IMR-90 (cell line): ENCODE measurements at regions not wholly inside any gene's neighbourhood (a gene's known extent, or its start where the extent isn't known, plus 50 kb on each side); places are given as distances from the start of the nearest gene placed in this dataset.

Source experiments
- ATAC-seq: fragments of 200-7000 bp; cut with Tn5 transposase; 2 replicates; pipeline ENCODE4 v1.9.1; 2020; ENCODE audit warnings: low read depth, mild to moderate bottlenecking, moderate library complexity
- BruUV-seq: library from RNA; stranded (reverse); fragments of 400-500 nt; replicated peaks from 2 replicates; lab custom pipeline; 2021; lab: Mats Ljungman, UMichigan
- CTCF ChIA-PET: fragments of 300-600 bp; formaldehyde crosslinking; extraction: SDS; loops from one replicate; lab custom pipeline; 2021; ENCODE audit warnings: antibody characterized with exemption; lab: Yijun Ruan, JAX
- POLR2A ChIA-PET: fragments of 300-600 bp; sonication (Branson Sonifier 250); formaldehyde crosslinking; loops from one replicate; lab custom pipeline; 2022; ENCODE audit warnings: antibody characterized with exemption; ENCODE audit not compliant: unreplicated experiment; lab: Charles Lee
- DNase-seq: peaks from one replicate; pipeline ENCODE4 v3.0.0; 2013
- H2AFZ ChIP-seq: replicated peaks from 2 replicates; pipeline ENCODE3; 2013; ENCODE audit warnings: low read length, mild to moderate bottlenecking; ENCODE audit not compliant: poor library complexity
- H2AK5ac ChIP-seq: 2 replicates; pipeline ENCODE4 v1.6.1; 2013; ENCODE audit warnings: low read depth, low read length, inconsistent platforms
- H2AK9ac ChIP-seq: replicated peaks from 2 replicates; pipeline ENCODE3; 2013; ENCODE audit warnings: mild to moderate bottlenecking, low read depth, low read length, moderate library complexity; ENCODE audit not compliant: poor library complexity
- H2BK120ac ChIP-seq: 2 replicates; pipeline ENCODE4 v1.6.1; 2013; ENCODE audit warnings: low read depth, low read length, inconsistent platforms
- H2BK15ac ChIP-seq: 3 replicates; pipeline ENCODE4 v1.6.1; 2013; ENCODE audit warnings: low read depth, low read length, inconsistent platforms
- H2BK20ac ChIP-seq: 2 replicates; pipeline ENCODE4 v1.6.1; 2013; ENCODE audit warnings: low read depth, mild to moderate bottlenecking, inconsistent platforms, low read length, moderate library complexity
- H2BK5ac ChIP-seq: 2 replicates; pipeline ENCODE4 v1.6.1; 2013; ENCODE audit warnings: mild to moderate bottlenecking, low read depth, low read length, inconsistent platforms; ENCODE audit not compliant: poor library complexity, severe bottlenecking
- H3K14ac ChIP-seq: replicated peaks from 2 replicates; pipeline ENCODE4 v1.6.1; 2013; ENCODE audit warnings: low read depth, low read length, inconsistent platforms
- H3K18ac ChIP-seq: 2 replicates; pipeline ENCODE4 v1.6.1; 2013; ENCODE audit warnings: low read depth, low read length, control low read depth
- H3K23ac ChIP-seq: 2 replicates; pipeline ENCODE4 v1.6.1; 2013; ENCODE audit warnings: low read depth, low read length, inconsistent platforms
- H3K27ac ChIP-seq: 2 replicates; pipeline ENCODE4 v1.5.1; 2013; ENCODE audit warnings: mild to moderate bottlenecking, control low read depth, low read length; ENCODE audit not compliant: insufficient read depth
- H3K27me3 ChIP-seq: 2 replicates; pipeline ENCODE4 v1.6.1; 2013; ENCODE audit warnings: low read length; ENCODE audit not compliant: control insufficient read depth, insufficient read depth
- H3K36me3 ChIP-seq: 2 replicates; pipeline ENCODE4 v1.6.1; 2013; ENCODE audit warnings: low read length, mixed read lengths; ENCODE audit not compliant: control insufficient read depth, insufficient read depth
- H3K4ac ChIP-seq: 2 replicates; pipeline ENCODE4 v1.6.1; 2013; ENCODE audit warnings: low read depth, low read length, inconsistent platforms
- H3K4me1 ChIP-seq: 2 replicates; pipeline ENCODE4 v1.6.1; 2013; ENCODE audit warnings: low read length, mixed read lengths; ENCODE audit not compliant: control insufficient read depth, insufficient read depth
- H3K4me2 ChIP-seq: 2 replicates; pipeline ENCODE4 v1.6.1; 2013; ENCODE audit warnings: low read depth, mild to moderate bottlenecking, control low read depth, low read length, moderate library complexity
- H3K4me3 ChIP-seq: 2 replicates; pipeline ENCODE4 v1.5.1; 2013; ENCODE audit warnings: low read depth, mild to moderate bottlenecking, control low read depth, low read length, moderate library complexity; ENCODE audit not compliant: insufficient read depth
- H3K56ac ChIP-seq: 2 replicates; pipeline ENCODE4 v1.6.1; 2013; ENCODE audit warnings: low read length, inconsistent platforms; ENCODE audit not compliant: insufficient read depth; ENCODE audit errors: extremely low read depth
- H3K79me1 ChIP-seq, 2 experiments: 2 replicates each; pipeline ENCODE4 v1.6.1; 2013; ENCODE audit warnings: low read length in 2 of 2, inconsistent platforms in 1 of 2, low read depth in 1 of 2
- H3K9ac ChIP-seq: 2 replicates; pipeline ENCODE4 v1.6.1; 2013; ENCODE audit warnings: low read depth, low read length, control low read depth
- H3K9me1 ChIP-seq: 2 replicates; pipeline ENCODE4 v1.6.1; 2013; ENCODE audit warnings: low read length, inconsistent platforms; ENCODE audit not compliant: insufficient read depth
- H3K9me3 ChIP-seq: 2 replicates; pipeline ENCODE4 v1.6.1; 2013; ENCODE audit warnings: low read length; ENCODE audit not compliant: control insufficient read depth, insufficient read depth
- H4K20me1 ChIP-seq: 2 replicates; pipeline ENCODE4 v1.6.1; 2013; ENCODE audit warnings: low read length, inconsistent platforms; ENCODE audit not compliant: insufficient read depth
- H4K5ac ChIP-seq: 2 replicates; pipeline ENCODE4 v1.6.1; 2013; ENCODE audit warnings: mild to moderate bottlenecking, low read depth, low read length, control low read depth
- H4K8ac ChIP-seq, 2 experiments: 2 replicates each; pipeline ENCODE4 v1.6.1; 2013; ENCODE audit warnings: low read depth in 2 of 2, low read length in 2 of 2, control low read depth in 1 of 2, inconsistent platforms in 1 of 2
- H4K91ac ChIP-seq: 2 replicates; pipeline ENCODE4 v1.6.1; 2013; ENCODE audit warnings: low read depth, low read length, inconsistent platforms; ENCODE audit not compliant: insufficient read depth
- BHLHE40 ChIP-seq: fragments of 150-350 bp; IDR thresholded peaks from 2 replicates; pipeline ENCODE4 v1.6.1; 2016; ENCODE audit warnings: mild to moderate bottlenecking, low read depth, low read length
- CEBPB ChIP-seq: IDR thresholded peaks from 2 replicates; pipeline ENCODE4 v1.6.1; 2012; ENCODE audit warnings: low read depth, low read length, improper control_type of control experiment
- CHD1 ChIP-seq: IDR thresholded peaks from 2 replicates; pipeline ENCODE4 v1.6.1; 2012; ENCODE audit warnings: low read depth, low read length, improper control_type of control experiment
- FOS ChIP-seq: fragments of 150-350 bp; IDR thresholded peaks from 2 replicates; pipeline ENCODE4 v1.6.1; 2016; ENCODE audit warnings: low read depth, low read length
- MAFK ChIP-seq: IDR thresholded peaks from 2 replicates; pipeline ENCODE4 v1.6.1; 2012; ENCODE audit warnings: low read depth, low read length, improper control_type of control experiment
- MAZ ChIP-seq: IDR thresholded peaks from 2 replicates; pipeline ENCODE4 v1.6.1; 2012; ENCODE audit warnings: low read depth, mild to moderate bottlenecking, low read length, improper control_type of control experiment, moderate library complexity, borderline replicate concordance
- MXI1 ChIP-seq: IDR thresholded peaks from 2 replicates; pipeline ENCODE4 v1.6.1; 2012; ENCODE audit warnings: low read depth, mild to moderate bottlenecking, low read length, moderate library complexity, borderline replicate concordance
- RFX5 ChIP-seq: IDR thresholded peaks from 2 replicates; pipeline ENCODE4 v1.8.0; 2012; ENCODE audit warnings: low read depth, mild to moderate bottlenecking, low read length, moderate library complexity
- SMC3 ChIP-seq: fragments of 150-350 bp; IDR thresholded peaks from 2 replicates; pipeline ENCODE4 v1.6.1; 2016; ENCODE audit warnings: low read depth, mild to moderate bottlenecking, antibody characterized with exemption, low read length, moderate library complexity
- WGBS, 2 experiments: methylation state at CpG; one replicate each; pipeline versions ENCODE4 v1.1.5 to v1.1.7; 2013; ENCODE audit warnings: missing lambda C conversion rate in 2 of 2; ENCODE audit not compliant: insufficient read length in 1 of 2; ENCODE audit errors: extremely low coverage in 2 of 2; 5-methylcytosine and 5-hydroxymethylcytosine counted together
- dilution Hi-C: fragments of 300-500 bp; cut with HindIII; formaldehyde crosslinking; loops from one replicate; pipeline ENCODE4 v1.14.3; 2018; ENCODE audit warnings: low sequenced_read_pairs; ENCODE audit not compliant: unreplicated experiment
- in situ Hi-C: fragments of 300-500 bp; cut with MboI; formaldehyde crosslinking; loops from 3 replicates; pipeline ENCODE4 v1.14.3; 2019; ENCODE audit warnings: low sequenced_read_pairs, inconsistent platforms, mixed read lengths
- intact Hi-C: fragments of 100-400 bp; cut with micrococcal nuclease; formaldehyde crosslinking; loops from 2 replicates; pipeline ENCODE4 v1.10.0; 2022
- TF ChIP-seq, protein P1 (sequence below): conservative IDR thresholded peaks from 2 replicates; pipeline ENCODE4 v1.5.1; 2012; ENCODE audit warnings: mild to moderate bottlenecking, low read depth, low read length, improper control_type of control experiment
- TF ChIP-seq, protein P2 (sequence below): fragments of 150-350 bp; IDR thresholded peaks from 2 replicates; pipeline ENCODE4 v1.6.1; 2017; ENCODE audit warnings: mild to moderate bottlenecking, antibody characterized with exemption, low read length, low read depth

DNA sequence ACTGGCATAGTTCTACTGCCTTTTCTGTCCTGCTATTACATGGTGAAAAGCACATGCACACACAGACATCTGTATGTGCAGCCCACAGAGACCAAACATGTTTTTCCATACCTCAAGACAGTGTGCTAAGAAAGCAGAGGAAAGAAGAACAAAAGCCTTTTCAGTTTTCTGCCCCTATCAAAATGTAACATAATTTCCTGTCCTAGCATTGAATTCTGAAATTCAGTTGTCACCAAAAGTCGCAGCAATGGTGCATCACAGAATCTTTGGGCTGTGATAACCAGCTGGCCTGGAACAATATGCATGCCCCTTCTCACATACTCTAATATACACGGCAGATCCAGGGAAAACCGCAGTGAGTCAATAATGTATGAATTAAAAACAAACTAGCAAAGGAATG lies 153.8 kb upstream of the RAP2B start:
- no peak for ATAC-seq
- no TSS peak for BruUV-seq
- Histone ChIP-seq H2BK15ac (no peak overlapping the region), H2AK9ac (no peak overlapping the region), H3K79me1 (no peaks in the 10 kb centered on the region), H3K4me3 (no peak overlapping the region), H2AK5ac (no peak overlapping the region), H3K36me3 (no peaks in the 10 kb centered on the region), H4K91ac (no peak overlapping the region), H2BK5ac (no peak overlapping the region), H4K8ac (no peak overlapping the region), H2BK20ac (no peak overlapping the region), H4K5ac (no peak overlapping the region), H3K14ac (no peak overlapping the region), H3K18ac (no peak overlapping the region), H2BK120ac (no peak overlapping the region), H2AFZ (no peak overlapping the region), H3K56ac (no peak overlapping the region), H4K20me1 (no peaks in the 10 kb centered on the region), H3K9me3 (no peaks in the 10 kb centered on the region), H3K4ac (no peak overlapping the region), H3K27ac (no peak overlapping the region), H3K23ac (no peak overlapping the region), H3K4me1 (no peaks in the 10 kb centered on the region), H3K9ac (no peak overlapping the region), H3K9me1 (no peaks in the 10 kb centered on the region), H3K27me3 (no peaks in the 10 kb centered on the region), H3K4me2 (no peak overlapping the region)
- dilution Hi-C loops = no loop called here
- intact Hi-C loops = no loop called here
- DNase-seq = no peak
- WGBS, 2 experiments = no CpG with 5 or more reads among the region's 3 CpGs
- CTCF ChIA-PET = no interaction called here
- in situ Hi-C loops = loop anchor here (25.0 kb wide), 2 partner anchors 979 to 1229 kb away; no protein-coding TSS in a partner anchor
- TF ChIP-seq CEBPB (no peak), SMC3 (no peak), BHLHE40 (no peak), FOS (no peak), CHD1 (no peak), MAZ (no peak), MAFK (no peak), MXI1 (no peak), RFX5 (no peak)
- TF ChIP-seq, protein P1, sequence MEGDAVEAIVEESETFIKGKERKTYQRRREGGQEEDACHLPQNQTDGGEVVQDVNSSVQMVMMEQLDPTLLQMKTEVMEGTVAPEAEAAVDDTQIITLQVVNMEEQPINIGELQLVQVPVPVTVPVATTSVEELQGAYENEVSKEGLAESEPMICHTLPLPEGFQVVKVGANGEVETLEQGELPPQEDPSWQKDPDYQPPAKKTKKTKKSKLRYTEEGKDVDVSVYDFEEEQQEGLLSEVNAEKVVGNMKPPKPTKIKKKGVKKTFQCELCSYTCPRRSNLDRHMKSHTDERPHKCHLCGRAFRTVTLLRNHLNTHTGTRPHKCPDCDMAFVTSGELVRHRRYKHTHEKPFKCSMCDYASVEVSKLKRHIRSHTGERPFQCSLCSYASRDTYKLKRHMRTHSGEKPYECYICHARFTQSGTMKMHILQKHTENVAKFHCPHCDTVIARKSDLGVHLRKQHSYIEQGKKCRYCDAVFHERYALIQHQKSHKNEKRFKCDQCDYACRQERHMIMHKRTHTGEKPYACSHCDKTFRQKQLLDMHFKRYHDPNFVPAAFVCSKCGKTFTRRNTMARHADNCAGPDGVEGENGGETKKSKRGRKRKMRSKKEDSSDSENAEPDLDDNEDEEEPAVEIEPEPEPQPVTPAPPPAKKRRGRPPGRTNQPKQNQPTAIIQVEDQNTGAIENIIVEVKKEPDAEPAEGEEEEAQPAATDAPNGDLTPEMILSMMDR = no peak
- TF ChIP-seq, protein P2, sequence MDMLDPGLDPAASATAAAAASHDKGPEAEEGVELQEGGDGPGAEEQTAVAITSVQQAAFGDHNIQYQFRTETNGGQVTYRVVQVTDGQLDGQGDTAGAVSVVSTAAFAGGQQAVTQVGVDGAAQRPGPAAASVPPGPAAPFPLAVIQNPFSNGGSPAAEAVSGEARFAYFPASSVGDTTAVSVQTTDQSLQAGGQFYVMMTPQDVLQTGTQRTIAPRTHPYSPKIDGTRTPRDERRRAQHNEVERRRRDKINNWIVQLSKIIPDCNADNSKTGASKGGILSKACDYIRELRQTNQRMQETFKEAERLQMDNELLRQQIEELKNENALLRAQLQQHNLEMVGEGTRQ = no peak
- POLR2A ChIA-PET = no interaction called here
